OCI-LY3 (cell line): ENCODE measurements at regions not wholly inside any gene's neighbourhood (a gene's known extent, or its start where the extent isn't known, plus 50 kb on each side); places are given as distances from the start of the nearest gene placed in this dataset.

Source experiments
- CTCF ChIP-seq: fragments of 200-600, 300-600 bp; sonication (generic); IDR thresholded peaks from 2 replicates; pipeline ENCODE4 v1.5.1; 2014; ENCODE audit warnings: antibody characterized with exemption, low read length, low read depth
- EZH2phosphoT487 ChIP-seq: fragments of 200-600 bp; shearing (Covaris generic); IDR thresholded peaks from 2 replicates; pipeline ENCODE4 v1.6.1; 2018; ENCODE audit warnings: antibody characterized with exemption, mixed run types, low read depth

- TF ChIP-seq CTCF (no peak), EZH2phosphoT487 (no peak)
Observed at GRCh38 chr5:119864286-119864685, 234.9 kb downstream of the FAM170A start.
